HFFc6 (cell line): ENCODE measurements at regions not wholly inside any gene's neighbourhood (a gene's known extent, or its start where the extent isn't known, plus 50 kb on each side); places are given as distances from the start of the nearest gene placed in this dataset.

ENCODE experiments used
- DNase-seq: peaks from one replicate; pipeline ENCODE4 v3.0.0-alpha.2; 2018
- H3K27ac Mint-ChIP-seq: 2 replicates; pipeline ENCODE4 v1.8.0; 2020; ENCODE audit warnings: mild to moderate bottlenecking, mixed read lengths
- H3K27me3 Mint-ChIP-seq: 2 replicates; pipeline ENCODE4 v1.8.0; 2021; ENCODE audit warnings: mild to moderate bottlenecking, moderate library complexity, mixed read lengths; ENCODE audit not compliant: insufficient read depth
- H3K36me3 Mint-ChIP-seq: 2 replicates; pipeline ENCODE4 v1.8.0; 2021; ENCODE audit warnings: low read depth, mixed read lengths
- H3K4me1 Mint-ChIP-seq: 2 replicates; pipeline ENCODE4 v1.8.0; 2020; ENCODE audit warnings: low read depth, mixed read lengths
- H3K4me3 Mint-ChIP-seq: 2 replicates; pipeline ENCODE4 v1.8.0; 2020; ENCODE audit warnings: mild to moderate bottlenecking, moderate library complexity, mixed read lengths
- H3K9me3 Mint-ChIP-seq: 2 replicates; pipeline ENCODE4 v1.8.0; 2020; ENCODE audit warnings: mild to moderate bottlenecking, mixed read lengths
- TF ChIP-seq, protein P1 (sequence below): fragments of 200-600 bp; sonication (generic); IDR thresholded peaks from 2 replicates; pipeline ENCODE4 v1.5.0; 2021; ENCODE audit warnings: antibody characterized with exemption, mild to moderate bottlenecking

DNA sequence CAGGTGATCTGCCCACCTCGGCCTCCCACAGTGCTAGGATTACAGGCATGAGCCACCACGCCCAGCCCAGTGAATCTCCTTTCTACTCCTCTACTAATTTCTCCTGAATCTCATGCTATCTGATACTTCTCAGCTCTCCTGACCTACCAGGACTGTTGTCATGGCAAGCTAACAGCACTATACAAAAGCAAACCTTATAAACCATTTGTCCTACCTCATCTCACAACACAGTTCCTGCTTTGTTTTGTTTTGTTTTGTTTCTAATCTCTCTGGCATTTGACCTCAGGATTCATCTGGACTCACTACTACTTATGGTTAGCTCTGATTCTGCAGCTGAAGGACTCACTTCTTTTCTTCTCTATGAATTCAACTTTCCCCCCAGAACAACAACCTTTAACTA is 734.8 kb downstream of the TLE1 start:
- Mint-ChIP-seq H3K27ac (no peak overlapping the region), H3K4me1 (no peaks in the 10 kb centered on the region), H3K4me3 (no peak overlapping the region), H3K9me3 (peaks cover 6% of the 10 kb centered on the region; the same call in 1 of the 2 replicates), H3K36me3 (no peaks in the 10 kb centered on the region), H3K27me3 (peaks cover 5% of the 10 kb centered on the region)
- DNase-seq = no peak
- TF ChIP-seq, protein P1, sequence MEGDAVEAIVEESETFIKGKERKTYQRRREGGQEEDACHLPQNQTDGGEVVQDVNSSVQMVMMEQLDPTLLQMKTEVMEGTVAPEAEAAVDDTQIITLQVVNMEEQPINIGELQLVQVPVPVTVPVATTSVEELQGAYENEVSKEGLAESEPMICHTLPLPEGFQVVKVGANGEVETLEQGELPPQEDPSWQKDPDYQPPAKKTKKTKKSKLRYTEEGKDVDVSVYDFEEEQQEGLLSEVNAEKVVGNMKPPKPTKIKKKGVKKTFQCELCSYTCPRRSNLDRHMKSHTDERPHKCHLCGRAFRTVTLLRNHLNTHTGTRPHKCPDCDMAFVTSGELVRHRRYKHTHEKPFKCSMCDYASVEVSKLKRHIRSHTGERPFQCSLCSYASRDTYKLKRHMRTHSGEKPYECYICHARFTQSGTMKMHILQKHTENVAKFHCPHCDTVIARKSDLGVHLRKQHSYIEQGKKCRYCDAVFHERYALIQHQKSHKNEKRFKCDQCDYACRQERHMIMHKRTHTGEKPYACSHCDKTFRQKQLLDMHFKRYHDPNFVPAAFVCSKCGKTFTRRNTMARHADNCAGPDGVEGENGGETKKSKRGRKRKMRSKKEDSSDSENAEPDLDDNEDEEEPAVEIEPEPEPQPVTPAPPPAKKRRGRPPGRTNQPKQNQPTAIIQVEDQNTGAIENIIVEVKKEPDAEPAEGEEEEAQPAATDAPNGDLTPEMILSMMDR = no peak

DNA sequence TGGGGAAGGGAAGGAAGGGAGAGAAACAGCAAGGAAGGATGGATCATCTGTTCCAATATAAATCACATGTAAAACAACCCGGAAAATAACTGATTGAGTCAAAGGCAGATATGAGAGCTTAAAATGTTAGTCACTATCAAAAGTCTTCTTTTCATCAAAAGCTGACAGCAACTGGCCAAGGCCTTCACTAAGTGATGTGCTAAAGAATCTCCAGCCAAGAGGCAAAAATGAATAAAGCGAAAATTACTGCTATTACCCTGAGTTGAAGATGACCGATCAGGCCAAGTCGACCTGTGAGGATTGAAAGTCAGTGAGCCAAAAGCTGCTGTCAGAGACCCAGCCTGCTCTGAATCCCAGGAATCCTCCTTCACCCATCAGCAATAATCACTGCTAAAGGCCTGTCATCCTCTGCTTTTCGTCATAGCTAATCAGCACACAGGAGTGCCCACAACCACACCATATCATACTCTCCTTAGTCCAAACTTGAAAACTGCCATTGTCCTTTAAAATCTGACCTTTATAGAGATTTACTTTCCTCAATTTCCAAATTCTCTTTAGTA is 736.9 kb downstream of the TLE1 start:
- Mint-ChIP-seq H3K4me1 (no peaks in the 10 kb centered on the region), H3K27ac (no peak overlapping the region), H3K36me3 (no peaks in the 10 kb centered on the region), H3K27me3 (peaks cover 2% of the 10 kb centered on the region; the same call in 1 of the 2 replicates), H3K4me3 (no peak overlapping the region), H3K9me3 (peaks cover 6% of the 10 kb centered on the region; the same call in 1 of the 2 replicates)
- DNase-seq = no peak
- TF ChIP-seq, protein P1 = no peak

DNA sequence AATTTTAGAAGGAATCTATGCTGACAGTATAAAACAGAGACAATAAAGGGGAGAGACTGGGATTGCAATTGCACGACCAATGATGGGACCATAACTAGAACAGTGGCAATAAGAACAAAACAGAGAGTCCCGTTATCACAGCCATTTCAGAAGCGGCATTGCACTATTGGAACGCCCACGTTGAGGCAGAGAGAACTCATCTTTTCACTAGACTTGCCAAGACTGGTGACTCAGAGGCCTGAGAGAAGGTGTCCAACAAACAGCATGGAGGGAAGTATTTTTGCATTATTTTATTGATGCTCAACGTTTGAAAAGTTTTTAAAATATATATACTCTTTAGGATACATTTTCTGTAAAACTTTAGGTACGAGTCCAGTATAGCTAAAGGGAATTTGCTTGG is 737.7 kb downstream of the TLE1 start:
- TF ChIP-seq, protein P1 = no peak
- peaks cover 6% of the 10 kb centered on the region; the same call in 1 of the 2 replicates for H3K9me3 Mint-ChIP-seq
- peaks cover 2% of the 10 kb centered on the region; the same call in 1 of the 2 replicates for H3K27me3 Mint-ChIP-seq
- H3K36me3 Mint-ChIP-seq = no peaks in the 10 kb centered on the region
- DNase-seq = no peak
- H3K4me1 Mint-ChIP-seq = no peaks in the 10 kb centered on the region
- H3K4me3 Mint-ChIP-seq = no peak overlapping the region
- no peak overlapping the region for H3K27ac Mint-ChIP-seq

DNA sequence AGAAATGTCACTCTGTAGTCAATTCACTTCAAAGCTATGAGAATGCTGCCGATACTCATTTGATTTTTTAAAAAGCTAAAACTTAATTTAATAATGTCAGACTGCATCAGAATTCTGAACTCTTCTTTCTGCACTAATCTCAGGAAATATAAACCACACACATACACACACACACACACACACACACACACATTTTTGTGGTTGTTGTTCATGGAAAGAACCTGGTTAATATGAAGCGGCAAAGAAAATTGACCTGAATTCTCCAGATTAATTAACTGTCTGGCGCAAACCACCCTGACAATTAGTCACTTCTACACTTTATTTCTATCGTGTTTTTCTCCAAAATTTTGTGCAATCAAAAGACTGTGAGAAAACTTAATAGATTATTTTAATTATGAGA is 740.5 kb downstream of the TLE1 start:
- TF ChIP-seq, protein P1 = no peak
- Mint-ChIP-seq H3K27me3 (peaks cover 2% of the 10 kb centered on the region; the same call in 1 of the 2 replicates), H3K36me3 (no peaks in the 10 kb centered on the region), H3K9me3 (no peaks in the 10 kb centered on the region), H3K4me1 (no peaks in the 10 kb centered on the region), H3K27ac (no peak overlapping the region), H3K4me3 (no peak overlapping the region)
- DNase-seq = no peak

DNA sequence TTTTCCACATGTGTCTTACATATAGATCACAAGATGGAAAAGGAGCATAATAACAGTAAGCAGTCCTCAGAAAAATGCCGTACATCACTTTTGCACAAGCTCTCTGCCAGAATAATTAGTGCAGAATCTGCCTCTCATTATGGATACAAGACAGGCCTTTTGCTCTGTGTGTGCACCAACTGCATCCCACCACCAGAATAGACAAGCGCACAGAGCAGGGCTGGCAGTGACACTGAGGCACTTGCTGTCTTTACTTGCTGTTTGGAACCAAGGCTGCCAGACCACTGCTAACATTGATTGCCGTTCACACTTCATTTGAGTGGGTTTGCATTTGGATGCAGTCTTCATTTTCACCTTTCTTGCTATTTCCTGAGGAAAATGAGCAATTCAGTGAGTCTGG is 741.3 kb downstream of the TLE1 start:
- TF ChIP-seq, protein P1 = no peak
- Mint-ChIP-seq H3K4me1 (no peaks in the 10 kb centered on the region), H3K9me3 (no peaks in the 10 kb centered on the region), H3K27ac (no peak overlapping the region), H3K36me3 (no peaks in the 10 kb centered on the region), H3K27me3 (no peaks in the 10 kb centered on the region), H3K4me3 (no peak overlapping the region)
- no peak for DNase-seq
